HG03354 (cell line): ENCODE measurements at regions not wholly inside any gene's neighbourhood (a gene's known extent, or its start where the extent isn't known, plus 50 kb on each side); places are given as distances from the start of the nearest gene placed in this dataset.

Experiments
- ATAC-seq: cut with Tn5 transposase; IDR thresholded peaks from one replicate; pipeline ENCODE4 v1.9.1; 2021; ENCODE audit warnings: mild to moderate bottlenecking; ENCODE audit not compliant: unreplicated experiment, poor library complexity, severe bottlenecking

- ATAC-seq: no peak
Measured at GRCh38 chr9:115241641-115242040, 123.7 kb upstream of the TNC start.

GRCh38 chr9:115249488-115249887 is 131.5 kb upstream of the TNC start:
- ATAC-seq: no peak

GRCh38 chr9:115250621-115251032 is 132.7 kb upstream of the TNC start:
- ATAC-seq: no peak

DNA sequence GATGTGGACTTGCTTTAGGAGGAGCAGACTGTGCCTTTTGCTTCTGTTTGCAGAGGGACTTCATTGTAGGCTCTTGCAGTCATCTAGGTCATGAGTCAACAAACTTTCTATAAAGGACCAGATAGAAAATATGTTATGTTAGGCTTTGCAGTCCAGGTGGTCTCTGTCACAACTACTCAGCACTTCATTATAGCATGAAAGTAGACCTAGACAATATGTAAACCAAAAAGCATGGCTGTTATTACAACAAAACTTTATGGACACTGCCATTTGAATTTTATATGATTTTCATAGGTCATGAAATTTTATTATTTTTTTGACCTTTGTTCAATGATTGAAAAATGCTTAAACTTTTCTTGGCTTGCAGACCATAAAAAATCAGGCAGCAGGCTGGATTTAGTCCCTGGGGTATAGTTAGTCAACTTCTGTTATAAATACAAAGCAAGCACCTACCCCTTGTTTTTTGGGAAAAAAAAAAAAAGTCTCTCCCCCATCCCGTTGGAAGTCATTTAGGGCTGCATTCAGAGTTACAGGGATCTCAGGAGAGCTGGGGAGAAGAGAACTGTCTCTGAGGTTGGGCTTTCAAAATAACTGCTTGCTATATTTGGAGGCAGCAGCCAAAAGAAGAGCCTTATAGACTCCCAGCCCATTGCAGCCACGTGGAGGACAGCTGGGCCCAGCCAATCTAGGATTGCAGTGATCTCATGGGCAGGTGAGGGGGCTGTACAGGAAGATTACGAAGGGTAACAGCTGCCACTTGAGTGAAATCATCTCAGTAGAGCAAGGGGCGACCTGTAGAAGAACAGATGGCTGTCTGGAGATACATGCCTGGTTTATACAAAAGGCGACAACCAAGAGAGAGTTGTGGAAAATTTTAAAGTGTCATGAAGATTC is 136.6 kb upstream of the TNC start:
- no peak for ATAC-seq

- no peak for ATAC-seq
Measured at GRCh38 chr9:115261656-115262081, 143.7 kb upstream of the TNC start.

DNA sequence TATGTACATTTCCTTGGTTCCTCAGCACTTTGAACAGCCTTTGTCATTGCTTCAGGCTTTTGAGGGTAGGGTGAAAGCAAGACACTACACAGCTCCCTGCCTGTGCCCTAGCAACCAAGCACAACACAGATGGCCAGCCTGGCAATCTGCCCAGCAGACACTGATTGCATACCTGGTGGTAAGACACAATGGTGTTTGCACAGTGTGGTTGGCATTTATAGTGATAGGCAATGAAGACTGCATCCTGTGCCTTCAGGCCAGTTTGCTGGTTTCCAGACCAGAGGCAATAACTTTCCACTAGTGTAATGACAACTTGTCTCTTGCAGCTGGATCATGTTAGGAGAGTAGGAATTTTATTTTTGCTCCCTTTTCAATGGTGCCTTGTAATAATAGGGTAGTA is 144.5 kb upstream of the TNC start:
- no peak for ATAC-seq

DNA sequence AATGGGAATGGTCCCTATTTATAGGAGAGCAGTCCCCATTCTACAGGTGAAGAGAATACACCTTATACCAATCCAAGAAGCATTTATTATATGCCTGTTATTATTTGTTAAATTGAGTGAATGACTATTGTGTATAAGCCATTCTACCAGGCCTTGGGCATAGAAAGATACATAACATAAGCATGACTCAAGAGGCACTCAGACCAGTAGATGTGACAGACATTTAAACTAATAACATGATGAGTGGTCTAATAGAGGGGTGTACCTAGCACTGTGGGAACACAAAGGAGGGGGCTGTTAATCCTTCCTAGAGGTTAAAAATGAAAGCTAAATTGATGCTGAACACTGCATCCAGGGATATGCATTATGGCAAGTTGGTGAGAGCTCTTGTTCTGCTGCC is 145.0 kb upstream of the TNC start:
- ATAC-seq: no peak

GRCh38 chr9:115263371-115264075 is 145.6 kb upstream of the TNC start:
- ATAC-seq: no peak

- no peak for ATAC-seq
Measured at GRCh38 chr9:115264313-115264712, 146.4 kb upstream of the TNC start.

GRCh38 chr9:115267790-115268189 is 149.8 kb upstream of the TNC start:
- no peak for ATAC-seq

GRCh38 chr9:115275753-115276152 is 157.8 kb upstream of the TNC start:
- no peak for ATAC-seq

- ATAC-seq: no peak
Measured at GRCh38 chr9:115276621-115277020, 158.7 kb upstream of the TNC start.

DNA sequence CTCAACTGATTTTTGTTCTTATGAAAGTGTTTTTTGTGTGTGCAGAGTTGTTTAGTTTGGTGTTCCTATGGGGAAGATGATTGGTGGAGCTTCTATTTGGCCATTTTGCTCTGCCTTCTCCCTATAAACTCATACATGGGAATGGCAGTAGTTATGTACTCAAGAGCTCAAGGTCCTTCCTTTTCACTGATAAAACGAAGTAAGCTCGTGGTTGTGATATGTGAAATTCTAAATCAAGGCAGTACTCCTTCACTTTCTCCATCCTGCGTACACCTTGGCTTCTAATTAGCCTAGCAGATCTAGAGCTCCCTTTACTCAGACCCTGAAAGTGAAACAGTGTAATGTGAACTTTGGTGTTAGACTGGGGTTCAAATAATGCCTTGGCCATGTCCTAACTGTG is 159.3 kb upstream of the TNC start:
- no peak for ATAC-seq

- no peak for ATAC-seq
Measured at GRCh38 chr9:115278326-115279035, 160.5 kb upstream of the TNC start.

- ATAC-seq: no peak
Measured at GRCh38 chr9:115283395-115283794, 165.4 kb upstream of the TNC start.

GRCh38 chr9:115285836-115286235 is 167.9 kb upstream of the TNC start:
- no peak for ATAC-seq

DNA sequence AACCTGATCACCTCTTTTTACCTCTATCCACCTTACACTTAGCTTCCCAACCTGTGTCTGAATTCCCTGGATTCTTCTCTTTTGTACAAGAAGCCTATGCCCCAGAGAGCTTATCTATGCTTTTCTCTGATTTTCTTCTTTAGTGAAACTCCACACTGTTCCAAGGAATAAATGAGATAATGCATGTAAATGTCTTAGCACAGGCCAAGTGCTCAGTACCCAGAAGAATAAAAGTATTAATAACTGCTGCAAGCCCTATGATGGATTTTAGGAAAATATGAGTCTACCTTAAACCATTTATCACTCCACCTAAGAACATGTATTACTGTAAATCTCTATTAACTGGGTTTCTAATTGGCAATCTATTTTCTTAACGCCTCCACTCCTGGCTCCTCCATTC is 168.5 kb upstream of the TNC start:
- no peak for ATAC-seq

DNA sequence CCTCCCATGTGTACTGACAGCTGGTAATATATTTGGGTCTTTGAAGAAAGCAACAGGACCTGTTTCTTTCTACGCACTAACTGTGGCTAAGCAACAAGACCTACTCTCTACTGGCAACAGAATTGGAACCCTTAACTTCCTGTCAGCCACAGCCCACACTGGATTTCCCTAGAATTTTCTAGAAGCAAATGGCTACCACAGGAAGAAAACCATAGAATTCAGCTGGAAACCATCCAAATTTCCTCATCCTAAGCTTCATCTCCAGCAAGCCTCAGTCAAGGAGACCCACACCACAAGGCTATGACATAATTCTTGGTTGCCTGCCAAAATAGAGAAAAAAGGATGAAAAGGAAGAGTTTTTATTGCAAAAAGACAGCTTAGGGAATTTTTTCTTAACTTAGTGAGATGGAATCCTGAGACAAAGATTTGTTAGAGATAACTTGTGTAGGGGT is 171.8 kb upstream of the TNC start:
- ATAC-seq: no peak

- no peak for ATAC-seq
Measured at GRCh38 chr9:115291841-115292240, 173.9 kb upstream of the TNC start.

DNA sequence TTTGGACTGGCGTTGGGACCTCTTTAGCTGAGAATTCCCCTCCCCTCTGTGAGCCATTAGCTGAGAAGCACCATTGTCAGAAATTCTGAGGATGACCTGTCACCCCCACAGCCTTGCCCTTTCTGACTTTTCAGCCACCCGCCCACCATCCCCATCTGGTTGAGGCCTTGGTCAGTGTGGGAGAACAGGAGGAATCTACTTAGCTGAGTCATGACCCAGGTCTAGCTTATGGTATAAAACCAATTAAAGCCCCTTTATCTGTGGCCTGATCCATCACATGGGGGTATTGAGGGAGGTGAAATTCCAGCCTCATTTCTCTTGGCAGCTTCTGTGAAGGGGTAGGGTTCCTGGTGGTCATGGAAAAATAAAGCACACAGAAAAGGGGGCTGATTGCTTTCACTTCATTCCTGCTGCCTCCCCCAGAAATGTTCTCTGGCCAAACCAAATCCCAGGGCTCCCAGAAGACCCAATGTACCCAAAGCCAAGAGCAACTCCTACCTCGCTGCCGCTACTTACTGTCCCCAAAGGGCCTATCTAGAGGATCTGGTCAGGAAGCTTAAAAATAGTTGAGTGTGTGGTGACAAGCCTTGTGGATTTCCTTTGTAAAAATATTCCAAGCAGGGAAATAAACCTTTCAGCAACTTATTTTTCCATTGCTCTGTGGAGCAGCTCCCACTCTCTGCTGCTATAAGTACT is 174.8 kb upstream of the TNC start:
- no peak for ATAC-seq
